HG03064 (cell line): ENCODE measurements at regions not wholly inside any gene's neighbourhood (a gene's known extent, or its start where the extent isn't known, plus 50 kb on each side); places are given as distances from the start of the nearest gene placed in this dataset.

ENCODE experiments used
- ATAC-seq: cut with Tn5 transposase; IDR thresholded peaks from one replicate; pipeline ENCODE4 v1.9.1; 2021; ENCODE audit warnings: low read depth; ENCODE audit not compliant: unreplicated experiment

DNA sequence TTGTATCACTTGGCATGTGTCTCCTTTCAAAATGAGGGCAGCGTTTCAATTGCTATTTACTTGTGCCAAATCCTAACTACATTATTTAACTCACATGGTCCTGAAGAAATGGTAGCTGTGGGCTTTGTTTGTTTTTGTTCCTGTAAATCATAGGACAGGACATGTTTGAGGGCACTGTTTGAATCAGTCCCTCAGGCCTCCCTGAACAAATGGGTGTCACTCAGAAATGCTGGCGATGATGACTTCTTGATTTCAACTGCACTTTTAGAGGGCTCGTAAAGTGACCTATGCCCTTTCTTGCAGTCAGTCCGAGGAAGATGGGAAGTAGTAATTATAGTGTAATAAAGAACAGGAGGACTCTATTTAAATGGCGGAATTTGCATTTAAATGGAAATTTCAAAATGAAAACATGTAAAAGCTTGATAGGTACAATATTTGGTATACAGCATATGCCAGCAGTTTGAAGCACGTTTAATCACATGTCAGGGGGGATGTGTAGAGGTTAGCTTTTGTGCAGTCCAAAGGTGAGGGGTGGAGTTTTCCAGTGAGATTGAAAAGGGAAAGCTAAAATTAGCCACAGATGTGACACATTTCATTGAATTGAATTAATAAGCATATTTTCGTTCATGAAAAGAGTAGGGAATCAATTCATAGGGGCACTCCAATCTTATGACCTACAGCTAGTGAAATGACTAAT is 1958.7 kb upstream of the IGFBP7 start:
- no peak for ATAC-seq

DNA sequence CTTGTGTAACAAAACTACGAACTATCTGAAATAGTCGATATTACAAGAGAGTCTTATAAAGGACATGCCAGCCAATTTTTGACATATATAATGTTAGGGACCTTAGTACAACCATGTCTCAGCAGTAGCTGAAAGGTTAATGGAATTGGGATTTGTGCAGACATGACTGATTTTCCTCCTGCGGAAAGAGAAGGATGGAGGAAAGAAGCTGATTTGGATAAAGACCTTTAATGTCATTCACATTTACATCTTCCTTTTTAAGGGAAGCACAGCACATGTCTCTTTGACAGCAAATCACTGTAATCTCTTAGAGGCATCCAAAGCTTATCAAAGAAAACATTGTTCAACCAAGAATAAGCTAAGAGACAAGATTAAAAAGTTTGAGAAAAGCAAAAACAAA is 1976.2 kb upstream of the IGFBP7 start:
- ATAC-seq, result no peak

DNA sequence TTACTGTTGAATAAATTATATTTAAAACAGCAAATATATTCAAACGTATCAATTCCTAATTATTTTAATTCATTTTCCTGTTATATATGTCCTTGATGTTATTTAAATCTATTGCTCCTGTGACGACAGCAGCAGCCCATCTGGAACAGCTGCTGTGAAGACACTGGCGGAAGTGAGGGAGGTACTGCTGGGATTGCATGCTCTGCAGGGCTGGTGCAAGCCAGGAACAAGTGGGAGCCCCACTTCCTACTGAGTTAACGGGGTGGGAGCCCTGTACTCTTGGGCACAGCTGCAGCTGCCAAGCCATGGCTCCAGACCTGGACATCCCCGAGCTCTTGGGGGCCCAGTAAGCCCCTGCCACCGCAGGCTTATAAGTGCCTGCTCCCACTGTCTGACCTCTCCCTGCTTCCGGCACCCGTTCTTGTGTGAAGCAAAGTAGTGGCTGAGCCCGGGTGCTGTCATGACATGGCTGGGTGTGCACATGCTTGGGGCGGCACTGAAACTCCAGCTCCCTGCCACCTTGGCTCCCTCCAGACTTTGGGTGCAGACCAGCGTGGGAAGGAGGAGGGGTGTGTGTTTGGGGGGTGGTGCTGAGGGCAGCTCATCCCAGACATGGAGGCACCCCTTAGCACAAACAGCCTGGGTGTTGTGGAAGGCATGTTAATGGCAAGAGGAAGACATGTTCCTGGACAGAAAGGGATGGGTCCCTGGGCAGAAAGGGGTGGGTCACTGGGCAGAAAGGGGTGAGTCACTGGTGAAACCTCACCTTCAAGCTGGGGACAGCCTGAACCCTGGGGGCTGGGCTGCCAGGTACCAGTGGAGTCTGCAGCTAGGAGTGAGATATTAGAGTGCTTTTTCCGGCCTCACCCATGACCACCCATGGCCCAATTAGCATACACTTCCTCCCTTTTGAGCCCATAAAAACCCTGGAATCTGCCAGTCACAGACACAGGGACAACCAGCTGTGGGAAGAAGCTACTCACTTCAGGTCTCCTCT is 1981.3 kb upstream of the IGFBP7 start:
- ATAC-seq, result no peak

DNA sequence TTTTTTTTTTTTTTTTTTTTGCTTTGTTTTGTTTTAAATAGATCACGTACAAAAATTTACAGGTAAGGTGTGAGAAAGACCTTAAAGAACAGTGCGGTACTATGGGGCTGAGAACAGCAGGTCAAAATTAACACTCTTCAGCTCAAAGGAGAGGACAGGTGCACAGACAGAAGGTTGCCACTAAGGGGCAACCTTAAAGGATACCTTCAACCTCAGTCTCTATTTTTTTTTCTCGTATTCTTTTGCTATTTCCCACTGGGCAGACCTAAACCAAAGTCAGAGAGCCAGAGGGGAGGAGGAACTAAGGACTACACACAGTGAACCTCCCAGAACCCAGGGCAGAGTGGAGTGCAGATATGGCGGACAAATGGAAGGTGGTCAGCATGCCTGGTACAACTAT is 1984.3 kb upstream of the IGFBP7 start:
- ATAC-seq, result no peak

DNA sequence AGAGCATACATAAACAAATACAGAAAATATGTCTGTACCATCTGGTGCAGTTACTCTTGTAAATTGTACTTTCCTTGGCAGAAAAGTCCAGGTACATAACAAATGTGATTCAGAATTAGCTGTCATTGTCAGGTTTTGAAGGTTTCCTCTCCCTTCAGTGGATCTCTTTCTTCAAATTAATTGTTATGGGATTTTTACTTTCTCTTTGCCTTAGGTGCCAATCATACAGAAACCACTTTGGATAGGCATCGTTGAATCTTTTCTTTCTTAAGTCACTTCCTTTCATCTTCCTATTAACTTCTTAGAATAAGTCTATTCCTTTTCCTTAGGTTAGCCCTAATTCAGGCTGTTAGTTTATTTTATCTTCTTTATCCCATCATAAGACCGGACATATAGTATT is 1992.1 kb upstream of the IGFBP7 start:
- no peak for ATAC-seq

DNA sequence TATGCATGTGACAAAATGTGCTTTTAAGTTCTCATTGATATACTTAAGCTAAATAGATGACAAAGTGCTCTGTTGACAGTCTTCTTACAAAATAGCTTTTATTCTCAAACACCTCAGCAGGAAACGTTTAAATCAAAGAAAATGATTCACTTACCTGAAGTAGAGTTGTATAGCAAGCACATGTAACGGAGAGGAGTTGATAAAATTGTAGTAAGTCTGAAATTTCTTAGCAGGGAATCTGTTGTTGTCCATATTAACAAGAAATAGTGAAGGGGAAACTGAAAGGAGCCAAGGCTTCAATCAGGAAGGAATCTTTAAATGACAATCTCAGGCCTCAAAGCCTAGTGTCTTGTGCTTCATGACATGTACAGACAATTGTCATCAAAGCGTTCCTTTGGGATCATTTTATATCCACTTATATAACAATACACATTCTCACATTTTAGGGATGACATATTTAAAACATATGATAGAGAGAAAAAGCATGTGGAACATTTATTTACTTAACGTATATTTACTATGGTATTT is 2010.2 kb upstream of the IGFBP7 start:
- ATAC-seq, result no peak

DNA sequence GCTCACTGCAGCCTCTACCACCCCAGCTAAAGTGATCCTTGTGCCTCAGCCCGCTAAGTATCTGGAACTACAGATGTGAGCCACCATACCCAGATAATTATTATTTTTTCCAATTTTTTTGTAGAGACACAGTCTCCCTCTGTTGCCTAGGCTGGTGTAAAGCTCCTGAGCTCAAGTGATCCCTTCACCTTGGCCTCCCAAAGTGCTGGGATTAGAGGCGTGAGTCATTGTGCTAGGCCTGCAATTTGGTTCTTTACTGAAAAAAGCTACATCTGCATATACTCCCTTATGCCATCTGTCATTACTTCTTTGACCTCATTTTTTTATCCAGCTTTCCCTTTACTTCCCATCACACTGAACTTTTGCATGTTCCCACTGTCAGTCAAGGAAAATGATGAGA is 2012.4 kb upstream of the IGFBP7 start:
- no peak for ATAC-seq

DNA sequence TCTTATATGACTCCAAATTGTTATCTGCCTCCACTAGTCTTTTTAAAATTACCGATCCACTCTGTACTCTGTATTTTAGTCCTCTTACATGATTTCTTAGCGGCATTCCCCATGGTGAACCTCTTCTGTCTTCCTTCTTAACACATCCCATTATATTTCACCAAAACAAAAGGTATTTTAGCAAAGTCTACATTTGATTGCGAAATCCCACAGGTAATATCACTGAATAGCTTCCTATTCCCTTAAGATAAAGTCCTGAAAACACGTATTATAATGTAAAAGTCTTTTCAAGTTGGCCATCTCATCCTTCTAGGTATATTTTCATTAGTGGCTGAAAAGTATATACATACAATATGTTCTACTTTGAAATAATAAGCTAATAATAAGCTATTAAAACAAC is 2016.0 kb upstream of the IGFBP7 start:
- no peak for ATAC-seq

DNA sequence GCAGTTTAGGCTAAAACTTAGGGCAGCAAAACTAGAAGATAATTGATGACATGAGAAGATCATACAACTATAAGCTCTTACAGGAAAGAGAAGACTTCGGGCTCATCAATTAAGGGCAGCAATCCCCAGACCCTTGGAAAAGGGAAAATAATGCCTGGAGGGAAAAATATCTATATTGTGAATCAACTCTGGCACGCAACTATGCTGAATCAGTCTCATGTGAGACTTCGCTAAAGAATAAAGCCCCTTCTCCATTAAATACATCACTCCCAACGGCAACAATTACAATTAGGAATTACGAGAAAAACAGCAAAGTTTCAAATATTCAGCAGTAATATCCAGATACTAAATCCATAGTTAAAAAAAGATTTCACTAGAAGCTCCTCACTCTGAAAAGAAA is 2016.8 kb upstream of the IGFBP7 start:
- ATAC-seq, result no peak

DNA sequence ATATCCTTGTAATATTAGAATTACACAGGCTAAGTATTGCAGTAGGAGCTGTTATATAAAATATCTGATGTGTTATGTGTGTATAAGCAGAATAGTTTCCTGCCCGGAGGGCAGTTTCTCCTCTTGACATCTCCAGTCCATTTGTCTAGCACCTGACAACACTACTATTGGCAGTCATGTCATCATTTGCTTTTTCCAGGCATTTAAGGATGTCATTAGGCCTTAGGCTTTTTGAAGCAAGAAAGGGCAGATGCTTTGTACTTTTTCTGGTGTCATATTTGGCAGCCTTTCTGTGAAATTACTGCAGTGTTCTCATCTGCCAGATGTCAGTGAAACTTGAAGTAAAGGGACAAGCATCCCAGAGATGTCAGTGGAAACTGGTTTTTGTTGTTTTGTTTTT is 2017.6 kb upstream of the IGFBP7 start:
- no peak for ATAC-seq

DNA sequence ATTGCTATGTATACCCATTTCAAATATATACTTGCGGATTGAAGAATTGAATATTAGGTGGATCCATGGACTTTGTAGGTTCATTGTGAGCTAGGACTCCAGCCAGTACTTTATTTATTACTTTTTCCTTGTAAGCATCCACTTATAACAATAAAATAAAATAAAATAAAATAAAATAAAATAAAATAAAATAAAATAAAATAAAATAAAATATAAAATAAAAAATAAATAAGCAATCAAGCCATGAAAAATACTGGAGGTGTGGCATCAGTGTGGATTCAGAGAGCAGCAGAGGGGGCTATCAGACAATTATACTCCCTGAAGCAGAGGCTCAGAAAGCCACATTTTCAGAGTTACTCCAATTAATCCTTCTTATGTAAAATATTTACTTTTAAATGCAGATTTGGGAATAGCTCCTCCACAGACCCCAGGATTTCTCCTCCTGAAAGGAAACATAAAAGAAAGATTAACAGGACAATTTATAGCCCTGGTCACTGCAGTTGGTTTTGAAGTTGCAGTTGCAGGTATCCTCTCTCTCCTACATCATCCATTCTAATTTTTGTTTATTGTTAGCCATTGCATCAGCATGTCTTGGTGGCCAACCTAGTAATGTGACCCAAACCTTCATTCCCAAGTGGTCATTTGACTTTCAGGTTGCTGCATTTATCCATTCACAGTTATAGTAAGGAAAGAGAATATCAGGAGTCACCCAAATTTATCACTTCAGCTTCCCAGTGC is 2025.2 kb upstream of the IGFBP7 start:
- no peak for ATAC-seq

DNA sequence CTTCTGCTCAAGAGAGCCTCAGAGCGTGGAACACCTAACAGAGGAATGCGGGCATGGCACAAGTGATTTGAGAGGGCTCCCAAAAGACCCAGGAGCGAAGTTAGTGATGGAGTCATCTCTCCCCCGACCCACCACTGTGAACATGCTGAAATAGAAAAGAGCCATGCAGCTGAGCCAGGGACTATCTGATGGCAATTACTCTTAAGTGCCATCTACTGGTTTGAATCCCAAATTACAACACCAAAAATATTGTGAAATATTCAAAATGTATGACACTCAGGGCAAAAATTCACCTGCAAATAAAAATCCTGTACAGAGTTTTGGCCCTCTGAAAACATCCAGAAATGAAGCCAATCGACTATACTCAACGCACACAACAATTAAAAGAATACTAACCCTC is 2038.9 kb upstream of the ADGRL3 start:
- ATAC-seq, result no peak

DNA sequence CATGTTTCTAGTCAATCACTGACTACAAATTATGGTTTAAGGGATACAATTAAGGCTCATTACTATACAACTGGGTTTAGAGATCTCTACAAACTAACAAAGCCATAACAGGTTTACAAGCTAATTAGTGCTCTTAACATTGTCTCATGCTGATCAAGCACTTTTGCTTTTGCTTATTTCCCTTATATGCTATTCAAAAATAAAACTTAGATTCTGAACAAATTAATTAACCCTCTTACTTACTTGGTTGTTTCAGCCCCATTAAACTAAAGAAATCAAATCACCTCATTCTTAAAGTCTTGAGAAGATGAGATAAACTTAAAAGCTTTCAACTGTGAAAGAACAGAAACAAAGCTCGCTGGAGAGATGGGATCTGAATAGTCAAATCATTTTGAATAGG is 2024.5 kb upstream of the ADGRL3 start:
- ATAC-seq, result no peak

DNA sequence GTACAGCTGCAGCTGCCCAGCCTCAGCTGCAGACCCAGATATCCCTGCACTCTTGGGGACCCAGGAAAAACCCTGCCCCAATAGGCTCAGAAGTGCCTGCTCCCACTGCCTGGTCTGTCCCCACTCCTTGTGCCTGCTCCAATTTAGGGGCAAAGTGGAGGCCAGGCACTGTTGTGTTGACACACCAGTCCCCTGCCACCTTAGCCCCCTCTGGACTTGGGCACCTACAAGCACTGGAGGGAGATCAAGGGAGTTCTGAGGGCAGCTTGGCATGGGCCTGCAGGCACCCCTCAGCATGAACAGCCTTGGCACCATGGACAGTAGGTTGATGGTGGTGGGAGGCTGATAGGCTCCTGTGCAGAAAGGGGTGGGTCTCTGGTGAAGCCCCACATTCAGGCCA is 2020.8 kb upstream of the ADGRL3 start:
- ATAC-seq, result no peak

DNA sequence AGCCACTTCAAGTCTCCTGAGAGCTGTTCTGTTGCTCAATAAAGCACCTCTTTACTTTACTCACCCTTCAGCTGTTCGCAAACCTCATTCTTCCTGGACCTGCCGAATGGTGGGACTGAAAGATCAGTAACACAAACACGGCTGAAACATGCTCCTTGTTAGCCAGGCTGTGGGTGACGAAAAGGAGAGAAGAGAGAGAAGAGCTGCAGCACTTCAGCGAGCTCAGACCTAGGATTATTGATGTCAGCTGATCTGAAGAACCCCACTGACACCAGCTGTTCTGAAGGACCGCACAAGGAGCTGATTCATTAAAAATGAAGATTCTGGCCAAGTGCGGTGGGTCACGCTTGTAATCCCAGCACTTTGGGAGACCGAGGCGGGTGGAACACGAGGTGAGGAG is 2020.0 kb upstream of the ADGRL3 start:
- no peak for ATAC-seq

DNA sequence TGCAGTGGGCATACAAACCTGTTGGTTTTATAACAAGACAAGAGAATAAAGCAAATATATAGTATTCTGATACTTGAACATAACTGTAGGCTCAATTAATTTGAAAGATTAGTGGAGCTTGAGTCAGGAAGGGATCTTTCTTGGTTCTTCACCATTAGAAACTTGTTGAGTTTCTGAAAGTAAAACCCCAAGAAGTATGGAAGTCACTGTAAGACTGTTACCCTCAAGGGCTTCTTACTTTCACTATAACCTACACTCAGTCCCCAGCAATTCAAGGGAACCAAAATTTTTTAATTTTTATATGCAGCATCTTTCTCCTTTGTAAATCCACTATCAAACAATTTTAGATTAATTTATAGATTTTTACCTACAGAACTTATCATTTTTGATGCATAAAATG is 2019.2 kb upstream of the ADGRL3 start:
- ATAC-seq, result no peak

DNA sequence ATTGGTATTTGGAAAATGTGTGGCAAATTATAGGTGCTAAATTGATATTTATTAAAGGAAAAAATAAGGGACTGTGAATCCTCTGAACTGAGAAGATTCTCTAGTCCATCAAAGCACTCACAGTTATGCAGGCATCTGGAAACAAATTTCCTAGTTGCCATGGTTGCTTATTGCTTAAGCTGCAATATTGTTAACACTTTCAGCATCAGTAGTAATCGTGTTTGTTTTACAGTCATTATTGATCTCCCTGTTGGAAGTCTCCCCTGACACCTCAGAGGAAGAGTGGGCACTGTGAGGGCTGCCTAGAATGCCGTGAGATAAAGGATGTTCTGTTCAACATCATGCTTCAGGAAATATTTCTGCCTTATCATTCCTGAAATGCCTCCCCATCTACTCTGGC is 2004.3 kb upstream of the ADGRL3 start:
- no peak for ATAC-seq

DNA sequence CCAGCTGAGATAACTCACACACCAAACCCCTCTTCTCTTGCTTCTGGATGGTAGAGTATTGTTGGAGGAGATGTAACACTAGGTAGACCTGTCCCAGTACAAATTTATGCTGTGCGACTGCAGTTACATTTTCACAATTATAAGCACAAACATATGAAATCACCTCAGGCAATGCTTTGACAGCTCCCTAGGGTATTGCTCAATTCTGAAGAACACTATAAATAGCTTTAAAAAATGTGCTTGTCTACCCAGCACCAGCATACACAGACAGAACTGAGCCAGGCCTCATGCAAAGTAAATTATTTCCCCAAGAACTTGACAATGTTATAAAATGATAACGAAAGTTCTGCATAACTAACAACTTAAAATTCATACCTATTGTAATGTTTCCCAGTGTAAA is 1999.1 kb upstream of the ADGRL3 start:
- no peak for ATAC-seq

DNA sequence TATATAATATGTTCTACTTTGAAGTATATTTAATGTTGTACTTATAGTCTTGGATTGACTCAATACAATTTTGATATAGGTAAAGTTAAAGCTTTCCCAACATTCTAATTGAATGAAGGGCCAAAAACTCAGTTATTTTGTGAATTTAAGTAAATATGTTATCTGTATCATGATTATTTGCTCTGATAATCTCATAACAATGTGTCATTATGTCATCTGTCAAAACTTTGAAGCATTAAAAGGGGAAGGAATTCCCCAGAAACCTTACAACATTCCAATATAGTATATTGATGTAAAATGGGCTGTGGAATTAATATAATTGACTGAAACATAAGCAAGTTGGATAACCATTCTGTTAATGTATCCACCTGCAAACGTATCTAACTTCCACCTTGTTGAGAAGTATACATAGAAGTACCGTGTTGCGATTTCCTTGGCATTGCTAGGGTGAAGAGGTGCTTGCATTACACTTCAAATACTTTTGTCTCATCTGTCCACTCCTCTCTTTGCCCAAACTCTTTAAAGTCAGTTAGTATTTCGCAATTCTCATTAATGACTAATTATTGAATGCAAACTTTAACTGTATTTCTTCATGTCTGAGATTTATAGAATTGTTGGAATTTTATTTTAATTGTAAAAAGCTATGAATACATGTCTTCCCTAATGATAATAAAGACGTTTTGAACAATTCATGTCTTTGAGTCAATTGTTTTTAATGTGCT is 1982.1 kb upstream of the ADGRL3 start:
- ATAC-seq, result no peak

DNA sequence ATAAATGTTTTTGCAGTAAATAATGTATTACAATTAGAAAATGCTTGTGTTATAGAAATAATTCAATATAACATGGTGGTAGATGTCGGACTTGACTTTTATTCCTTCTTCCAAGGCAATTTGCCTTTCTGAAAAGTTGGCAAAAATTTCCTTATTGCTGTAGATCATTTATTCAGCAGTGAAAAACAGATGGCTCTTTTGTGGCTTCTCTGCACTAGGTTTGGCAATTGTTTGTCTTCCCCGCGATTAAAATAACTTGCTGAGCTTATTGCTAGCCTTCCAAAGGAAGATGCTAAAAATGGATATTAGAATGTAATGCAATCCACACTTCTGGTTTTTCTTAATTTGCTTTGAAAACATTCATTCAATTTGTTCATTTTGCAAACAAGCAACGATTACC is 1977.9 kb upstream of the ADGRL3 start:
- no peak for ATAC-seq
